DOHH2 (cell line): ENCODE measurements at regions not wholly inside any gene's neighbourhood (a gene's known extent, or its start where the extent isn't known, plus 50 kb on each side); places are given as distances from the start of the nearest gene placed in this dataset.

Experiments
- H3F3A ChIP-seq: fragments of 200-600 bp; sonication (generic), shearing (Covaris generic); 2 replicates; pipeline ENCODE4 v1.6.0; 2016; ENCODE audit warnings: antibody characterized with exemption, mild to moderate bottlenecking; ENCODE audit not compliant: control insufficient read depth, insufficient read depth
- H3K27ac ChIP-seq: fragments of 200-600 bp; sonication (generic); 2 replicates; pipeline ENCODE4 v1.5.1; 2014; ENCODE audit warnings: low read depth, mild to moderate bottlenecking, low read length, moderate library complexity
- H3K27me3 ChIP-seq: fragments of 200-600 bp; sonication (generic); 2 replicates; pipeline ENCODE4 v1.6.1; 2014; ENCODE audit warnings: mild to moderate bottlenecking, low read length, mixed read lengths; ENCODE audit not compliant: control insufficient read depth
- H3K36me3 ChIP-seq: fragments of 200-600 bp; sonication (generic); 2 replicates; pipeline ENCODE4 v1.6.1; 2014; ENCODE audit warnings: mild to moderate bottlenecking, low read length, moderate library complexity, mixed read lengths; ENCODE audit not compliant: control insufficient read depth
- H3K4me1 ChIP-seq: fragments of 200-600 bp; sonication (generic); 2 replicates; pipeline ENCODE4 v1.6.1; 2014; ENCODE audit warnings: mild to moderate bottlenecking, low read length, mixed read lengths; ENCODE audit not compliant: control insufficient read depth
- H3K4me2 ChIP-seq: fragments of 200-600 bp; sonication (generic); 2 replicates; pipeline ENCODE4 v1.6.0; 2014; ENCODE audit warnings: mild to moderate bottlenecking, low read length, moderate library complexity
- H3K4me3 ChIP-seq: fragments of 200-600 bp; sonication (generic); 2 replicates; pipeline ENCODE4 v1.5.1; 2014; ENCODE audit warnings: mild to moderate bottlenecking, low read length, mixed read lengths
- H3K79me2 ChIP-seq: fragments of 200-600 bp; sonication (generic); 2 replicates; pipeline ENCODE4 v1.6.1; 2014; ENCODE audit warnings: mild to moderate bottlenecking, low read length, mixed read lengths; ENCODE audit not compliant: control insufficient read depth
- H3K9me2 ChIP-seq: fragments of 200-600 bp; sonication (generic); replicated peaks from 2 replicates; pipeline ENCODE4 v1.6.1; 2014; ENCODE audit warnings: mild to moderate bottlenecking, low read length, mixed read lengths; ENCODE audit not compliant: control insufficient read depth
- H3K9me3 ChIP-seq: fragments of 200-600 bp; sonication (generic); 2 replicates; pipeline ENCODE4 v1.6.1; 2014; ENCODE audit warnings: antibody characterized with exemption, low read length, mixed read lengths; ENCODE audit not compliant: control insufficient read depth, insufficient read depth
- H4K20me1 ChIP-seq: fragments of 200-600 bp; sonication (generic); 2 replicates; pipeline ENCODE4 v1.6.0; 2014; ENCODE audit warnings: low read depth, mild to moderate bottlenecking, antibody characterized with exemption, low read length, moderate library complexity; ENCODE audit not compliant: control insufficient read depth, insufficient read depth
- CTCF ChIP-seq: fragments of 200-600 bp; sonication (generic); IDR thresholded peaks from one replicate; pipeline ENCODE4 v1.5.1; 2014; ENCODE audit warnings: antibody characterized with exemption, mild to moderate bottlenecking, low read depth, low read length; ENCODE audit not compliant: poor library complexity, severe bottlenecking
- EZH2phosphoT487 ChIP-seq: fragments of 200-600 bp; sonication (generic); IDR thresholded peaks from 2 replicates; pipeline ENCODE4 v1.6.1; 2017; ENCODE audit warnings: borderline replicate concordance, mild to moderate bottlenecking, antibody characterized with exemption, low read length, moderate library complexity, mixed read lengths

- no peaks in the 10 kb centered on the region for H3K9me2 ChIP-seq
- no peaks in the 10 kb centered on the region for H3F3A ChIP-seq
- TF ChIP-seq EZH2phosphoT487 = no peak
- no peak for TF ChIP-seq CTCF
- H3K9me3 ChIP-seq = no peaks in the 10 kb centered on the region
- no peaks in the 10 kb centered on the region for H3K4me1 ChIP-seq
- H3K4me3 ChIP-seq = no peak overlapping the region
- no peak overlapping the region for H3K27ac ChIP-seq
- no peaks in the 10 kb centered on the region for H4K20me1 ChIP-seq
- no peaks in the 10 kb centered on the region for H3K27me3 ChIP-seq
- H3K79me2 ChIP-seq = no peaks in the 10 kb centered on the region
- H3K36me3 ChIP-seq = no peaks in the 10 kb centered on the region
- no peak overlapping the region for H3K4me2 ChIP-seq
These were observed 403.6 kb upstream of the GJE1 start for GRCh38 chr6:141729146-141729545.

DNA sequence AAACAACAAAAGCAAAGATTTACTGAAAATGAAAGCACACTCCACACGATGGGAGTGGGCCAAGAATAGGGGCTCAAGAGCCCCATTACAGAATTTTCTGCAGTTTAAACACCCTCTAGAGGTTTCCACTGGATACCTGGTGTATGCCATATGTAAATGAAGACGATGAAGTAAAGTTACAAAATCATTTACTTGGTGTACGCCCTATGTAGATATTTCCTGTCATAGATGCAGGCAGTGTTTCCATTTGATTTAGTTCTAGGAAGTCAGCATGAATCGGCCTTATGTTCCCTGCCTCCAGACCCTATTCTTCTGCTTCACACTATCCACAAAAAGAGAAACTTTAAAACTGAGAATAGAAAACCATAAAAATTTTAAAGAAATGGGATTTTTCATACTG is 404.4 kb upstream of the GJE1 start:
- no peaks in the 10 kb centered on the region for H3K9me2 ChIP-seq
- no peaks in the 10 kb centered on the region for H3K27me3 ChIP-seq
- no peak overlapping the region for H3K27ac ChIP-seq
- H3K4me3 ChIP-seq = no peak overlapping the region
- no peaks in the 10 kb centered on the region for H3K79me2 ChIP-seq
- no peaks in the 10 kb centered on the region for H4K20me1 ChIP-seq
- no peak for TF ChIP-seq EZH2phosphoT487
- no peak for TF ChIP-seq CTCF
- H3K9me3 ChIP-seq = no peaks in the 10 kb centered on the region
- no peaks in the 10 kb centered on the region for H3F3A ChIP-seq
- no peak overlapping the region for H3K4me2 ChIP-seq
- H3K4me1 ChIP-seq = no peaks in the 10 kb centered on the region
- H3K36me3 ChIP-seq = no peaks in the 10 kb centered on the region

- H4K20me1 ChIP-seq = no peaks in the 10 kb centered on the region
- H3K27me3 ChIP-seq = no peaks in the 10 kb centered on the region
- H3K9me3 ChIP-seq = no peaks in the 10 kb centered on the region
- H3K4me3 ChIP-seq = no peak overlapping the region
- H3K79me2 ChIP-seq = no peaks in the 10 kb centered on the region
- H3K4me1 ChIP-seq = no peaks in the 10 kb centered on the region
- H3K9me2 ChIP-seq = no peaks in the 10 kb centered on the region
- no peaks in the 10 kb centered on the region for H3F3A ChIP-seq
- TF ChIP-seq CTCF (no peak), EZH2phosphoT487 (no peak)
- no peak overlapping the region for H3K4me2 ChIP-seq
- H3K36me3 ChIP-seq = no peaks in the 10 kb centered on the region
- H3K27ac ChIP-seq = no peak overlapping the region
These were observed 406.5 kb upstream of the GJE1 start for GRCh38 chr6:141726248-141726647.

DNA sequence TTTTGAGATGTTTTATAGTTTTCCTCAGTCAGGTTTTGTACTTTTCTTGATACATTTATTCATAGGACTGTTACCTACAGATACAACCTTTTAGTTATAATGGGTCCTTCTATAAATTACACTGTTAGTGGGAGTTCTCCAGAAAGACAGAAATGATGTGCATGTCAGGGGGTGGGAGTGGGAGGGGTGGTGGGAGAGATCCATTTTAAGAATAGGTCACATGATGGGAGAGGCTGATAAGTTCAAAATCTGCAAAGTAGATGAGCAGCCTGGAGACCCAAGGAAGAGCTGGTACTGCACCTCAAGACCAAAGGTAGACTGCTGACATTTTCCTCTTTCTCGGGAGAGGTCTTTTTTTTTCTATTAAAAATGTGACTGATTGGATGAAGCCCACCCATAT is 408.0 kb upstream of the GJE1 start:
- no peak overlapping the region for H3K27ac ChIP-seq
- no peaks in the 10 kb centered on the region for H3K27me3 ChIP-seq
- no peaks in the 10 kb centered on the region for H3K9me3 ChIP-seq
- H3K36me3 ChIP-seq = no peaks in the 10 kb centered on the region
- H4K20me1 ChIP-seq = no peaks in the 10 kb centered on the region
- TF ChIP-seq EZH2phosphoT487 (no peak), CTCF (no peak)
- no peak overlapping the region for H3K4me2 ChIP-seq
- H3F3A ChIP-seq = no peaks in the 10 kb centered on the region
- H3K4me1 ChIP-seq = no peaks in the 10 kb centered on the region
- H3K4me3 ChIP-seq = no peak overlapping the region
- no peaks in the 10 kb centered on the region for H3K9me2 ChIP-seq
- H3K79me2 ChIP-seq = no peaks in the 10 kb centered on the region
